ENCODE measurements at regions not wholly inside any gene's neighbourhood (a gene's known extent, or its start where the extent isn't known, plus 50 kb on each side); places are given as distances from the start of the nearest gene placed in this dataset.

DNA sequence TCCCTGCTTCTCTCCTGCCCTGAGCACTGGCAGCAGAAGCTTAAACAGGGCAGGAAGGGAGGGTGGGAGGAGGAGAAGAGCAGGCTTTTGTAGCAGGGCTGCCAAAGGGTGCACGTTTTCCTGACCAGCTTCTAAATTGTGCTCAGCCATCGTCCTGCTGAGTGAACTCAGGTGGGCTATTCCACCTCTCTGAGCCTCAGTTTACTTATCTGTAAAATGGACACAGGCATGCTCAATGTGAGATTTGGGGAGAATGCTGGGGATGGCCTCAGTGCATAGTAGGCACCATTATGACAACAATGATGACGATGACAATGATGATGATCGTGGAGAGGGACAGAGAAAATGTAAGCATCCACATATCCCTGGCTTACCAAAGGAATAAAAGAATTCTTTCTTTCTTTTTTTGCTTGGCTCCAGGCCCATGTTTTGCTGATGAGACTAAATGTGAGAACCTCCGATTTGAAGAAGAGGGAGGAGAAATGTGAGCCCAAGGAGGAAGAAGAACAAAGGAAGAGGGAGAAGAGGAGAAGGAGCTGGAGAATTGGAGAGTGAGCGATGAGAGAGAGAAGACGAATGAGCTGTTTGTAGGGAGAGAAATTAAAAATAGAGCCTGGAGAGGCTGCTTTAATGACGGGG, 105.5 kb upstream of the MYL2 start:
- H2BK5ac ChIP-seq (ENCODE audit: low read depth, low read length): no peak overlapping the region
- H3K4me2 ChIP-seq (ENCODE audit: insufficient read depth in 1 of 2, low read depth in 2 of 2, low read length in 2 of 2): no peak overlapping the region
- H3K56ac ChIP-seq (replicated peaks; ENCODE audit: insufficient read length, low read depth, low read length): no peak overlapping the region
- no peak overlapping the region for H3K14ac ChIP-seq (ENCODE audit: insufficient read length)
- peaks cover 0 to 9% (median 6%) of the 10 kb centered on the region in 4 experiments; a peak in 4 of 7 replicates for H3K4me1 ChIP-seq (replicated peaks in 1 of 4; ENCODE audit: control insufficient read depth in 3 of 4, insufficient read depth in 4 of 4, low read length in 3 of 4)
- H2BK120ac ChIP-seq (replicated peaks; ENCODE audit: low read depth, low read length): no peak overlapping the region
- no peak overlapping the region for H4K91ac ChIP-seq (replicated peaks; ENCODE audit: insufficient read length, low read length)
- no peaks in the 10 kb centered on the region for H3K36me3 ChIP-seq (ENCODE audit: control insufficient read depth in 2 of 4, insufficient read depth in 4 of 4, low read length in 3 of 4)
- H2AFZ ChIP-seq (ENCODE audit: low read length): no peak overlapping the region
- no peak overlapping the region for H2AK5ac ChIP-seq (ENCODE audit: low read depth, low read length)
- no peak overlapping the region for H3K23ac ChIP-seq (ENCODE audit: insufficient read length)
- no peak overlapping the region for H3K4me3 ChIP-seq (ENCODE audit: extremely low read depth in 1 of 4, insufficient read depth in 2 of 4, low read depth in 3 of 4, low read length in 4 of 4)
- WGBS, 2 experiments (ENCODE audit: extremely low coverage in 1 of 2, insufficient coverage in 1 of 2, insufficient read length in 1 of 2, insufficient replicate concordance in 2 of 2, low coverage in 1 of 2, low lambda C conversion rate in 2 of 2, missing lambda C conversion rate in 1 of 2): 70 to 100% methylated on average over 2 to 8 of the region's 8 CpGs
- peaks cover 0 to 2% (median 0%) of the 10 kb centered on the region in 4 experiments; a peak in 3 of 7 replicates for H3K27me3 ChIP-seq (replicated peaks in 1 of 4; ENCODE audit: control insufficient read depth in 3 of 4, extremely low read depth in 1 of 4, insufficient read depth in 3 of 4, low read length in 3 of 4)
- H3K27ac ChIP-seq (ENCODE audit: low read depth, low read length): no peak overlapping the region
- no peak overlapping the region for H2BK15ac ChIP-seq (ENCODE audit: low read length)
- H3K4ac ChIP-seq (replicated peaks; ENCODE audit: insufficient read length, low read depth, low read length): no peak overlapping the region
- no peak overlapping the region for H2BK12ac ChIP-seq (ENCODE audit: low read depth, low read length)
- H4K5ac ChIP-seq (ENCODE audit: insufficient read length, low read depth, low read length): no peak overlapping the region
- DNase-seq (ENCODE audit: low read depth in 1 of 2, low spot score in 2 of 2) (no peak), FAIRE-seq (no peak)
- no peak overlapping the region for H4K8ac ChIP-seq (ENCODE audit: extremely low read depth, insufficient read depth, low read length)
- no peaks in the 10 kb centered on the region for H3K79me1 ChIP-seq (ENCODE audit: low read depth, low read length)
- CTCF ChIA-PET (ENCODE audit: partially characterized antibody): interaction anchor here (0.6 to 5.5 kb wide), 20 partner anchors 10 to 1099 kb away, joined by 3 to 46 read pairs (median 4); no protein-coding TSS in a partner anchor
- H3K79me2 ChIP-seq (ENCODE audit: control insufficient read depth in 1 of 2, insufficient read depth in 2 of 2, low read length in 2 of 2): no peaks in the 10 kb centered on the region
- no peak overlapping the region for H3K9ac ChIP-seq (replicated peaks in 1 of 4; ENCODE audit: extremely low read depth in 1 of 4, low read depth in 3 of 4, low read length in 3 of 4)
- no peak overlapping the region for H2BK20ac ChIP-seq (ENCODE audit: low read length)
- no peak overlapping the region for H3K18ac ChIP-seq (ENCODE audit: extremely low read depth, low read length)
- H3K23me2 ChIP-seq (ENCODE audit: low read depth, low read length): no peaks in the 10 kb centered on the region
- H3K9me3 ChIP-seq (ENCODE audit: insufficient read depth in 2 of 2, low read depth in 1 of 2, low read length in 1 of 2): no peaks in the 10 kb centered on the region
- POLR2A ChIA-PET (ENCODE audit: partially characterized antibody): interaction anchor here (0.6 to 1.1 kb wide), 2 partner anchors 90 to 147 kb away, joined by 3 to 4 read pairs; no protein-coding TSS in a partner anchor
- H4K20me1 ChIP-seq (replicated peaks in 1 of 2; ENCODE audit: control insufficient read depth in 1 of 2, insufficient read depth in 2 of 2, low read length in 2 of 2): no peaks in the 10 kb centered on the region
- TF ChIP-seq NANOG (IDR thresholded peaks at IDR 0.05; ENCODE audit: insufficient read depth, low read depth, low read length, poor library complexity, severe bottlenecking) (no peak), SIX5 (IDR thresholded peaks at IDR 0.05; ENCODE audit: low read depth, low read length) (no peak), TAF1 (IDR thresholded peaks at IDR 0.05; ENCODE audit: low read depth, low read length) (no peak), HDAC2 (IDR thresholded peaks at IDR 0.05; ENCODE audit: borderline replicate concordance in 1 of 2, low read depth in 2 of 2, low read length in 2 of 2) (no peak), CTBP2 (IDR thresholded peaks at IDR 0.05; ENCODE audit: borderline replicate concordance, insufficient read depth, insufficient read length, low read length) (no peak), RXRA (IDR thresholded peaks at IDR 0.05; ENCODE audit: insufficient read depth, low read depth, low read length) (no peak), NRF1 (IDR thresholded peaks at IDR 0.05; ENCODE audit: low read depth, low read length) (no peak), KDM1A (IDR thresholded peaks at IDR 0.05; ENCODE audit: borderline replicate concordance, low read length) (no peak), SIRT6 (IDR thresholded peaks at IDR 0.05; ENCODE audit: low read length) (no peak), EP300 (IDR thresholded peaks at IDR 0.05; ENCODE audit: borderline replicate concordance in 1 of 2, low read depth in 2 of 2, low read length in 2 of 2) (no peak), BRCA1 (IDR thresholded peaks at IDR 0.05; ENCODE audit: low read depth, low read length) (no peak), TBP (IDR thresholded peaks at IDR 0.05; ENCODE audit: low read depth, low read length) (no peak)
